Activated CD4-positive, alpha-beta T cell treated with anti-CD3 and anti-CD28 coated beads, Interleukin-2, amount 50 U/mL, for 48 hours (primary cell): ENCODE measurements at regions not wholly inside any gene's neighbourhood (a gene's known extent, or its start where the extent isn't known, plus 50 kb on each side); places are given as distances from the start of the nearest gene placed in this dataset.

ENCODE experiments used
- DNase-seq, 2 experiments: peaks; one replicate each; pipeline ENCODE4 v3.0.0-alpha.2; 2020

DNA sequence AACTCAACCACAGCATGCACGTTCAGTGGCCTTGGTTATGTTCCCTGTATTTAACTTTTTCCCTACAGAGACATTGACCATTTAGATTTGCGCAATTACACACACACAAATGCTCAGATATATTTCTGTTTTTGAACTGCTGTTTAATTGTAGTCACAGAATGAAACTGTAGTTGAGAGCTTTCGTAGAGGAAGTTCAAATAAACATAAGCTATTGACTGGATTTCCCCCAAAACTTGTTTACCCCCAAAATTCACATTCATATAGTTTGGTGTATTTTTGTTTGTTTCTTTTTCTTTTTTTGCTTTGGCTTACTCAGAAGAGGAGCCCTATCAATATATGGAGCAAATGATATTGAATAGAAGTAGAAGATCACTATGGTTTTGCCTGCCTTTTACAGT, 921.0 kb downstream of the ADGRL2 start:
- DNase-seq, result no peak

GRCh38 chr1:82718719-82719419, 918.1 kb downstream of the ADGRL2 start:
- DNase-seq, result no peak

GRCh38 chr1:82710091-82710490, 909.4 kb downstream of the ADGRL2 start:
- DNase-seq, result no peak

DNA sequence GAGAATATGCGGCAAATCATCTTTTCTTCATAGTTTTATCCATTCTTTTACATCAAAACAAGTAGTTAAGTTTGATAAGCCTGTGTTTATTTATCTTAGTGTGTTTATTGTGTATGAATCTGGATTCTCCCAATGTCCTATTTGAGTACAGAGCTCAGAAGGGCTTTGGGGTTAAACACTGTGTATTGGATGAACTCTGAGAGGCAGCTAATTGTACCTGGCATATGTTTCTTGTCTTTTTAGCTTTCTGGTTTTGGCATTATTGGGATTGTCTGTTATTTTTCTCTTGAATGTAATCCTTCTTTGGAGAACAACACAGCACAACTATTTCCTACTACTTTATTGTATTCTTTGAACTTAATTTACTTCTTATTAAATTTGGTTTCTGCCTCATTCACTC, 906.9 kb downstream of the ADGRL2 start:
- no peak for DNase-seq

- DNase-seq, result no peak
These were observed 906.0 kb downstream of the ADGRL2 start for GRCh38 chr1:82706741-82707140.

DNA sequence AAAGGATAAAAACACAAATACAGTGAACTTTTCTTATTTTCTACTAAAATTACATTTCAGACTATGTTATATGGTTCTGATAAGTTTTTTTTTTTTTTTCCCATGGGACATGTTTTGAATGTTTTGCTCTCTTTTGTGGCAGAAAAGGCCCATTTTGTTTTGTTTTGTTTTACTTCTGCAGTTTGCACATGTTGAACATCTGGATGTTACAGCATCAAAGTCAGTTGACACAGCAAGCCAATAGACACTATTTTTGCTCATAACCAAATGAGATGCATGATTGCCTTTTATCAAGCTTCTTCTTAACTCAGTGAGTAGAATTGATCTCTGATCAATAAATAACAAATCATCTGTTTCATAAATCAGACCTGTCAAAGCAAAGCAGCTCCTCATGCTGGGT, 904.2 kb downstream of the ADGRL2 start:
- DNase-seq, result no peak

DNA sequence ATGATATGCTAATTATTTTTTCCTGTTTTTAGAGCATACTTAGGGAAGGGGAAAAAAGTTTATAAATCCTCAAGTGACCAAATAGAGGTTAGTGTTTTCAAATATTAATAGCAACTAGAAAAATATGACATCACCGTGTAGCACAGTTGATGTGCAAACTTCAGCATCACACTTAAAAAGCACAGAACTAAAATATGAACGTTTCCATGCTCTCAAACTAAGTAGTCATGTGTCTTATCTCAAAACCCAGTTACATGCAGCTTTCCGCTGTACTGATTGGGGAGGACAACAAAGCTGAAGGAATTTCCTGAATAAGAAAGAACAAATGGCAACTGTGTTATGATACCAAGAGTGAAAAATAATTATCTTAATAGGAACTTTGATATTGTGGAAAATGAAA, 903.7 kb downstream of the ADGRL2 start:
- no peak for DNase-seq

- no peak for DNase-seq
These were observed 903.2 kb downstream of the ADGRL2 start for GRCh38 chr1:82703951-82704350.

DNA sequence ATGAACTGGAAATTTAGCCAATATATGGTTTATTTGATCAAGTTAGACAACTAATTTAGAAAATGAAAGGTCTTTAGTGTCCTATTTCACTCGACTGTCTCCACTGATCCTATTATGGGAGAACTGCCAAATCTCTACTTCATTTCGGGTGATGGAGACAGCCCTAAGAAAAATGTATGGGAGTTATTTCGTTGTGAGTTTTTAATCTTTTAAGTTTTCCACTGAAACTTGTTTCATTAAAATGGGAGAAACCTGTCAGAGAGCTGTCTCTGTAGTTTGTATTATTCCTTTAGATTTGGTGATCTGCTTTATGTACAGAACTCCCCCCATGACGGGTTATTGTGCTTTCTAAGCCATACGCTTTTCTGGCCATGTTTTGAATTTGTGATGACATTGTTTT, 899.7 kb downstream of the ADGRL2 start:
- DNase-seq, result no peak

- no peak for DNase-seq
These were observed 897.2 kb downstream of the ADGRL2 start for GRCh38 chr1:82697965-82698364.

DNA sequence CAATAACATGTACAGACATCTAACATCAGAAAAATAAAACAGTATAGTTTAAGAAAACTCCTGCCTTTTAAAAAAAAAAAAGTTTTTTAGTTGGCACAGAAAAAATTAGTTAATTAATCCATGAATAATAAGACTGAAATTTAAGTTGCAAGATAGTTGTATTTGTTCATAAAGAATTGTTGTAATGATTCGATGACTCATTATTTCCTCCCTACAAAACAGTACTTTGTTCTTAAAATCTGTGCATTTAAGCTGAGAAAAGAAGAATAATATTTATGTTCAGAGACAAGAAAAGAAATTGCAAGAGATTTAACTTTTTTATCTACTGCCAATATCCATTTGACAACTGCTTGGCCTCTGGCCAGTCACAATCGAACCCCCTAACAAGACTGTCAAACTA, 894.7 kb downstream of the ADGRL2 start:
- no peak for DNase-seq

DNA sequence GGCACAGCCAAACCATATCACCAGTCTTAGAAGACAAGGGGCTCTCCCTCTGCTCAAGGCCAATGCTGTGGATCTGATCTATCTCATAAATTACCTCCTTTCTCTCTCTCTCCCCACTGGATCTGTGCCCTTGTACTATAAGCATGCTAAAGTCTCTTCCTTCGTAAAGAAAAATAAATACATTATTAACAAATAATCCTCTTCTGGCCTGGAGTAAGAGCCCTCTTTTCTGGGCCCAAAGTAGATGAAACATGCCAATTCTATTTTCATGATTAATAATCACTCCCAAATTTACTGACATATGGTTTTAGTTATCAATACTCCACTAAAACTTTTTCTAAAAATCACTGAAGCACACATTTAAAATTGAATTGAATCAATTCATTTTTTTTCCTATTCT, 889.7 kb downstream of the ADGRL2 start:
- no peak for DNase-seq

DNA sequence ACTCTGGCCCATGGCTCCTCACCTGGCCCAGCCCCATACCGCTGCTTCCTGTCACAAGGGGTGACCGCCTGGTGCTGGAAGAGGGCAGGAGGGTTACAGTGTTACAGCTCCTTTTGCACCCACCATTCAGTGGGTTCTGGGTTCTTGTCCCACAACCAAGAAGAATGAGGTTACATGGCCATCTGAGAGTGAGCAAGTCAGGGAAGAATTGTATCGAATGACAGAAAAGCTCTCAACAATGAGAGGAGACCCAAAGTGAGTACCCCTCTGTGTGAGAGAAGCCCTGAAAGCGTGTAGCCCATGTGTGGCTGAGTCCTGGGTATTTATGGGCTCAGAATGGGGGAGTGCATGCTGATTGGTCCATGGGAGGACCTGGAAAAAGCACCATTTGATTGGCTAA, 888.5 kb downstream of the ADGRL2 start:
- no peak for DNase-seq

DNA sequence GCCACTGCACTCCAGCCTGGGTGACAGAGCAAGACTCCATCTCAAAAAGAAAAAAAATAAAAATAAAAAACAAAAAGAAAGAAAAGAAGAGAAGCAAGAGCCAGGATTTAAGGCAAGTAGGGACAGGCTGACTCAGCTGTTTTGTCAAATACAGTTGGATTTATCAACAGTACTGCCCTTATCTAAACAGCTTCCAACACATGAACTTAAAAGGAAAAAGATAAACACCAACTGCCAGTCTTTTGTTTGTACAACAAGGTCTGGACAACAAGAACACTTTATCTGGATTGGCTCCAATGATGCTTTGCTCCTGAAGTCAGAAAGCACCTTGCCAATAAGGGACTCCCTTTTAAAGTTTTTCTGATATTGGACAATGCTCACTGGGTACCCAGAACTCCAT, 886.0 kb downstream of the ADGRL2 start:
- no peak for DNase-seq

DNA sequence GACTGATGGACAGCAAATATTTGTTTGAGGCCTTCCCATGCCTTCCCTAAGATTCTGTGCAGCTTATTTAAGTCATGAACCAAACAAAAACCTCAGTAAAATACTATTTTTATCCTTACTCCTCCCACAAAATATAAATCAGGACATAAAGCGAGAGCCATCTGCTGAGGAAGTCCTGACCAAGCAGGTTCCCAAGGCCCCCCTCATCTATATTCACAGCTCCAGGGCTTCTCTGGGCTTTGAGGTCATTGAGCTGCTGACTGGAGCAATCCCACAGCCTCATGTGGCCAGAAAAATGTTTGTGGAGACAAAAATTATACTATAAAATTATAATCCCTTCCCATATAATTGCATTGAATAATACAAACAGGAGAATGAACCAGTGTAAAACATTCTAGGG, 846.2 kb downstream of the ADGRL2 start:
- no peak for DNase-seq

DNA sequence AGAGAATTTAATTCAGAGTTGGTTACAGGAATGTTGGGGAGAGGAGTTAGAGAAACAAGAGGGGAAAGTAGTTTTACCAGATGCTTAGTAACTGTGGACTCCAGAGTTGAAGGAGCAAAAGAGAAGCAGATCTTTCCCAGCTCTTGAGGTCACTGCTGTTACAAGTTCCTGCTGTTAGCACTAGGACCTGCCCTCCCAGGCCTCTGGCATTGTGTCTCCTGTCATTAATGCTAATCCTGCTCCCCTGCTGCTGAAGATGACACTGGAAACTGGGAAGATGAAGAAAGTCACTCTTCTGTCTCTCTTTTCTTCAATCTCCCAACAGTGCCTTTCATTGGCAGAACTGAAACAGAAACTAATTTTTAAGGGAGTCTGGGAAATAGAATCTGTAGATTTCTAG, 845.6 kb downstream of the ADGRL2 start:
- DNase-seq, result no peak

DNA sequence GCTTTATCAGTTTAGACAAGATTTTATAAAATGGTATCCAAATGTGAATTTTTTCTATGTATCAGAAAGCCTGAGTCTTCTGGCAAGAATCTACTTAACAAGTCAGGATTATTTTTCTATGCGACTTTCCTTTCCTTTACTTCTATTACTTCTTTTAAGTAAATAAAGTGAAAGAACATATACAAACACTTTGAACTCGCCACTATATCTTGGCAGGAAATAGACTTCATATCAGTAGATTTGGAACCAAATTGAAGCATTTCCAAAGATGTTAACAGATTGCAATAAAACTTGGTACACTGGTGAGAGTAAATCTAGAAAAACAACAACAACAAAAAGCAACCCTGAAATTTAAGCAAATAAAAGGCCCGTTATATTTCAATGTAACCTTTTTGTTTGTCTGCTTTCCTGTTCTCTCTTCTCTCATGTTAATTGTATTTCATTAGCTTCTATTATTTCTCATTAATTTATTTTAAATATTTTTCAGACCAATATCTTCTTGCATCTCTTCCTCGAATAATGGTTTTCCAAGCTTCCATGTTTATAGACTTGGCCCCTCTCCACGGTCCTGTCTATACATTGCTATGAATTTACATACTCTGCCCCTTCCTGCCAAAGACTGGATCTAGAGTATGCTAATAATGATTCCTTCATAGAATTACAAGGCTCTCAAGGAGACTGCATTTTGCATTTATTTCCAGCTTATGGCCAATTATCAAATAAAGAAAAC, 843.6 kb downstream of the ADGRL2 start:
- no peak for DNase-seq

DNA sequence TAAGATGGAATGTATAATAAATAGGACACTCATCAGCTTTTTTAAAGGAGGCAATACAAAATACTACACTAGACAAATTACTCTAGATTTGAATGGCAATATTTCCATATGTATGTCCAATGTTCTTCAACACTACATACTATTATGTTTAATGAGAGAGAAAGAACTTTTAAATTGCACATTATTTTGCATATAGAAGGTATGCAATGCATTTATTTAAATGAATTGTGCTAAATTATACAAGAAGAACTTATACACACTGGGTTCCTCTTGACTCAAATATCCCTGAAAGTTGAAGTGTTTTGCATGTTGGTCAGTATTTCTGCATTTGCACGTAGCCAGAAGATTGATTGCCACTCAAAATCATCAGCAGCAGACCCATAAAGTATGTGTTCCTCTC, 839.6 kb downstream of the ADGRL2 start:
- no peak for DNase-seq

DNA sequence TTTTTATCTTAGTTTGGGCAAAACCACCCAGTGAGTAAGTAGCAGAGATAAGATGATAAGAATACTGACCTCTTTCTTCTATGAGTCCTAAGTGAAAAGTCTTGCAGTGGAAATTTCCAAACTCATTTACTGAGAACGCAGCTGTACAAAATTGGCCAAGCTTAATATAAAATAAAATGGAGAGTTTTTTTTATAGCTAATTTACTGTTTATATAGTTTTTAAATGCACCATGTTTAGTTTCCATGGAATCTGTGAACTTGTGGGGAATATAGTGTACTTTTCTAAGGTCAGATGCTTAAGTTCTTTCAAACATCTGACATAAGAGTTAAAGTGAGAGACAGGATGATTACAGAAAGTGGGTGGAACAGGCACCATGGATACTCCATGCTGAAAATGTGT, 833.5 kb downstream of the ADGRL2 start:
- DNase-seq, result no peak

DNA sequence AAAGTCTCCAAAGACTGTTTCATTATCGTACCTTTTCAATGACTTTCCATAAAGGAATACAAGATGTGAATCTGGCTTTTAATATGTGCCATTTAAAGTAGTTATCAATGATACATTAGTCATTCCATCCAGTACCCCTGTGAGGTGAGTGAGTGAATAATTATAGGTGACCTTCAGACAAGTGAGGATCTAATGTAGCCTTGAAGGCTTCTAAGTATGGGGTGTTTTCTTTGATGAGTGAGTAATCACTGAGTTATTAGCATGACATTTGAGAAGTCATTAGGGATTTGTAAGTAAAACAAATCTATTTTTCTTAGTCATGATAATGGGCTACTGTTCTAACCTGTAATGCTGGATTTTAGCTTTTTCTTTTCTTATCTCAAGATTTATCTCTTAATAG, 831.4 kb downstream of the ADGRL2 start:
- DNase-seq, result no peak

GRCh38 chr1:82628887-82629286, 828.2 kb downstream of the ADGRL2 start:
- DNase-seq, result no peak

- no peak for DNase-seq
These were observed 824.8 kb downstream of the ADGRL2 start for GRCh38 chr1:82625537-82625936.

DNA sequence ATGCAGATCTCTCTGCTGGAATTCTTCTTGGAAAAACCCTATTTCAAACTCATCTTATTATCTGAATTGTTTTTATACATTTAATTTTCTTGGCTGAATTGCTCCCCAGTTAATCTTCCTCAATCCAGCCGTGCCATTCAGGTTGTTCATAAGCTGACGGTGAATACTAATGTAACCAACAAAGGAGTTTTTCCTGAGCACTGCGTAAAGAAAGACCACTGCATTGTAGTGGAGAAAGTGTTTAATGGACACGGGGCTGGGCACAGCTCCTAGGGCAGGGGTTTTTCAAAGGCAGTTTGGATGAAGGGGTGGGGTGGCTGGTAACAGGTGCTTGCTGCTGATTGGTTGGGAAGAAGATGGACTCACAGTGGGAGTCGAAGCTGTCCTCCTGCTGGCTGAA, 820.3 kb downstream of the ADGRL2 start:
- no peak for DNase-seq

DNA sequence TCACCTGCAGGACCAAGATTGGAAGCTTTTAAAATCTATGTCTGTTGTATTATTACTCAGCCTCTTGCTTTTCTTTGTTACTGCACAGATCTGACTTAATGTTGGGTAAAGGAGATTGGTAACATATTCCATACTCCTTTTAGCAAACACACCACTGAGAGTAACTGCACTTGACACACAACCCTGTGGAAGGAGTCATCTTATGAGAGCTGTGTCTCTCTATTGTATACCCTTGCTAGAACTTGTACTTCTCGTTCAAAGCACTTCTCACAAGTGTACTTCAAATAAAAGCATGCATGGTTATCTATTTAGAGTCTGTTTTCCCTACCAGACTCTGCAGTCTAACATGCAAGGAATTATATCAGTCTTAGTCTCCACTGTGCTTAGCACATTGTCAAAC, 813.4 kb downstream of the ADGRL2 start:
- DNase-seq, result no peak

- no peak for DNase-seq
These were observed 812.3 kb downstream of the ADGRL2 start for GRCh38 chr1:82612986-82613385.
